ENCODE measurements at regions not wholly inside any gene's neighbourhood (a gene's known extent, or its start where the extent isn't known, plus 50 kb on each side); places are given as distances from the start of the nearest gene placed in this dataset.
A peak's percentile ranks its signal among the peaks of the same experiment; 100 is the strongest.

GRCh38 chr20:41879123-41879522 lies 260.9 kb upstream of the CHD6 start:
- DNase-seq: no peak

GRCh38 chr20:41877911-41878310 lies 259.7 kb upstream of the CHD6 start:
- no peak for DNase-seq

GRCh38 chr20:41874658-41875057 lies 256.5 kb upstream of the CHD6 start:
- no peak for DNase-seq

GRCh38 chr20:41872930-41873329 lies 254.8 kb upstream of the CHD6 start:
- DNase-seq: peak; percentile 73

GRCh38 chr20:41870869-41871462 lies 252.8 kb upstream of the CHD6 start:
- DNase-seq: no peak

- no peak for DNase-seq
Measured at GRCh38 chr20:41869261-41869660, 251.1 kb upstream of the CHD6 start.

- DNase-seq: no peak
Measured at GRCh38 chr20:41865938-41866337, 247.8 kb upstream of the CHD6 start.

GRCh38 chr20:41862476-41862875 lies 244.3 kb upstream of the CHD6 start:
- DNase-seq: no peak

- peak; percentile 9 for DNase-seq
Measured at GRCh38 chr20:41861772-41862422, 243.7 kb upstream of the CHD6 start.

GRCh38 chr20:41854765-41855164 lies 236.6 kb upstream of the CHD6 start:
- no peak for DNase-seq

- DNase-seq: no peak
Measured at GRCh38 chr20:41853806-41854205, 235.6 kb upstream of the CHD6 start.

GRCh38 chr20:41848180-41848579 lies 230.0 kb upstream of the CHD6 start:
- peak; percentile 48 for DNase-seq

- no peak for DNase-seq
Measured at GRCh38 chr20:41837669-41838224, 219.6 kb upstream of the CHD6 start.

- no peak for DNase-seq
Measured at GRCh38 chr20:41833739-41834138, 215.6 kb upstream of the CHD6 start.

GRCh38 chr20:41830702-41831101 lies 212.5 kb upstream of the CHD6 start:
- DNase-seq: no peak

GRCh38 chr20:41819436-41819835 lies 201.3 kb upstream of the CHD6 start:
- no peak for DNase-seq

- no peak for DNase-seq
Measured at GRCh38 chr20:41818991-41819390, 200.8 kb upstream of the CHD6 start.

- DNase-seq: no peak
Measured at GRCh38 chr20:41818369-41818768, 200.2 kb upstream of the CHD6 start.

GRCh38 chr20:41811456-41811855 lies 193.3 kb upstream of the CHD6 start:
- no peak for DNase-seq

- DNase-seq: no peak
Measured at GRCh38 chr20:41800040-41800439, 181.9 kb upstream of the CHD6 start.

- DNase-seq: no peak
Measured at GRCh38 chr20:41798930-41799502, 180.8 kb upstream of the CHD6 start.

- DNase-seq: no peak
Measured at GRCh38 chr20:41786158-41786557, 168.0 kb upstream of the CHD6 start.

- DNase-seq: no peak
Measured at GRCh38 chr20:41784209-41784958, 166.2 kb upstream of the CHD6 start.
